ENCODE measurements at regions not wholly inside any gene's neighbourhood (a gene's known extent, or its start where the extent isn't known, plus 50 kb on each side); places are given as distances from the start of the nearest gene placed in this dataset.

DNA sequence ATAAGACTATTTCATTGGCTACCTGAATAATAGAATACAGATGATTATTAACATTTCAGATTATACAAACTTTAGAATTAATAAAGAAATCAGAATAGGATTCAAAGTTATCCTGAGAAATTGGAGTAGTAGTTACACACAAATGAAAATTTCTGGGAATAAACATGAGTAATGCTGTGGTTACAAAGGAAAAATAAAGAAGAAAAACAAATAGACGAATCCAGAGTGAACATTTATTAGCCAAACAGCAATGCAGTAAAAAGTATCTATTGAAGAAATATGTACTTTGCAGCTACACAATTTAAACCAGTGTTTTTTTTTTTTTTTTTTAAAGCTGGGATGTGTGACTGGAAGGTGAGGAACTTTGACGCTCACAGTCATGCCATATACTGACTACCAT lies 1159.2 kb downstream of the TUSC7 start:
- TF ChIP-seq SP1 (IDR thresholded peaks at IDR 0.05) (no peak), CTBP1 (IDR thresholded peaks at IDR 0.05; ENCODE audit: borderline replicate concordance) (no peak)
